CD4-positive, alpha-beta T cell treated with Interferon gamma for 1 hour (primary cell): ENCODE measurements at regions not wholly inside any gene's neighbourhood (a gene's known extent, or its start where the extent isn't known, plus 50 kb on each side); places are given as distances from the start of the nearest gene placed in this dataset.

ENCODE experiments used
- DNase-seq: peaks from one replicate; pipeline ENCODE4 v3.0.0-alpha.2; 2020

- DNase-seq: no peak
These were observed 337.4 kb upstream of the LYPLAL1 start for GRCh38 chr1:218836264-218836663.

DNA sequence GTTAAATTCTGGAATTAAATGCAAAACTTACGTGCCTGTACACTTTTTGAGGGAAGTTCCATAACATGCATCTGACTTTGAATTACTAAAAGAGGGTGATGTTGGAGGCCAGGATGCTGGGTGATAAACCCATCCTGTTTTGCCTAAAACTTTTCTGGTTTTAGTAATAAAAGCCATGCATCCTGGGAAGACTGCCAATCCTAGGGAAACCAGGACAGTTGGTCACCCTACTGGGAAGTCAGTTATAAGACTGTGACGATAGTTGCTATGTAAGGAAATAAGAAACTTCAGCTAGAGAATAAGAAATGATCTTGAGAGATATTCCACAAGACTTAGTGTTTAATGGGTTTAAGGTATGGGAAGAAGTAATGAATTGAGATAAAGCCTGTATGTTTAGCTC, 336.6 kb upstream of the LYPLAL1 start:
- DNase-seq: no peak

DNA sequence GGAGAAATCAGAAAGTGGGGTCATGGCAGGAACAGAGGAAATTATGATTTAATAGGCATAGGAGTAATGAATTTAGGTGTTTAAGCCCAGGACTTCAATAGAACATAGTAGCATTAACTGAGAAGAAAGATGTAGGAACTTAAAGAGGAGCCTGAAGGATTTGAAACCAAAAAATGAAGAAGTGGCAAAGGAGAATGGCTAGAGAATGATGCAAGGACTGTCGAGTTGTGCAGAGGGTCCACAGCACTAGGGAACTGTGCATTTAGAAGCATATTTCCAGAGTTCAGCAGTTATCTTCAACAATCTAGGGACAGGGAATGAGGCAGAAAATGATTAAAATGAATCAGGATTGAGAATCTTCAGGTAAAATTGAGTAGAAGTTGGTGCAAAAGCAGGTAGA, 328.1 kb upstream of the LYPLAL1 start:
- DNase-seq: no peak

DNA sequence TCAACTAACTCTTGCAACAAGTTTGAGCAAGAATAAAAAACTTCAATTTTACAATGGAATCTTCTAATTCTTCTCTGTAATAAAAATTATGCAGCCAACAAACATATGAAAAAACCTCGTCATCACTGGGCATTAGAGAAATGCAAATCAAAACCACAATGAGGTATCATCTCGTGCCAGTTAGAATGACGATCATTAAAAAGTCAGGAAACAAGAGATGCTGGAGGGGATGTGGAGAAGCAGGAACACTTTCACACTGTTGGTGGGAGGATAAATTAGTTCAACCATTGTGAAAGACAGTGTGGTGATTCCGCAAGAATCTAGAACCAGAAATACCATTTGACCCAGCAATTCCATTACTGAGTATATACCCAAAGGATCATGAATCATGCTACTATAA, 327.5 kb upstream of the LYPLAL1 start:
- DNase-seq: no peak

DNA sequence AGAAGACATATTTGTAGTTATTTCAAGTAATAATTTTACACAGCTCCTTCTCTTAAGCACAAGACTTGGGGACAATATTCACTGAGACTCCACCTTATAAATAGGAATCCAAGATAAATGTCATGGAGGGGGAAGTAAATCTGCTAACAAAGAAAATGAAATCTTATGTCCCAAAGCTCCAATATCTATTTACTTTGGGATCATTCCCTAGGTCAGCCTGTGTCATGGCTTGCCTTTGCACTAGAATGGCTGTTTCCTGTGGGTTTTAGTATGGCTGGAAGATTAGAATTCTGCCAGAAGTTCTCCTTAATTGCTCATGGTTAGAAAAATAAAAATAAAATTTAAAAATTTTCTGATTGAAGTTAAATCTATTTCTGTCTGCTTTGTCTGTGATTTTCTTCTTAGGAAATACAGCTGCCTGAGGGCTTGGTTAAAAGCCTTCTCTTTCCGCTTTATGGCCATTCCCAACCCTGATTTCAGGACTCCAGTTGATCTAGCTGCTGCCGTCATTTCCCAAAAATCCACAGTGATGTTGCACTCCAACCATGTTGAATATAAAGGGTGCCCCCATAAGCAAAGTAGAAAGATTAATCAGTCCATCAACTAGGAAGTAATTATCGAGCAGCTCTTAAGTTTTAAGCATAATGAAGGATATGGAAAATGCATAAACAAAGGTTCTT, 326.4 kb upstream of the LYPLAL1 start:
- DNase-seq: no peak

DNA sequence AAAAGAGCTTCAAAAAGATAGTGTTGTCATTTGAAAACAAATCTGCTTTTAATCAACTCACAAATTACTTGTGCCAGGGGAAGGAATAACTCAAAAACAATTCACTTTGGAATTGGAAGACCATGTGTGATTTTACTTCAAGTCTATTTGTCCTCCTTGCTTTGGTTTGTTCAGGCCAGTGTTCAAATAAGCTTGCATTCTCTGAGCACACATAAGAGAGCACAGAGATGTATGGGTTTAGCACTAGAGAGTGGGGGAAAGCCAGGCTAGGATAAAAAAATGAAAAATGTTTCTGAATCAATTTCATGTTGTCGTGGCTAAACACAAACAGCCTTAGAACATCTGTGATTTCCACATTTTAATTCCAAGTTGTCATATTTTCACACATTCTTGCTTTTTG, 325.7 kb upstream of the LYPLAL1 start:
- no peak for DNase-seq

GRCh38 chr1:218850367-218850766, 323.3 kb upstream of the LYPLAL1 start:
- no peak for DNase-seq

DNA sequence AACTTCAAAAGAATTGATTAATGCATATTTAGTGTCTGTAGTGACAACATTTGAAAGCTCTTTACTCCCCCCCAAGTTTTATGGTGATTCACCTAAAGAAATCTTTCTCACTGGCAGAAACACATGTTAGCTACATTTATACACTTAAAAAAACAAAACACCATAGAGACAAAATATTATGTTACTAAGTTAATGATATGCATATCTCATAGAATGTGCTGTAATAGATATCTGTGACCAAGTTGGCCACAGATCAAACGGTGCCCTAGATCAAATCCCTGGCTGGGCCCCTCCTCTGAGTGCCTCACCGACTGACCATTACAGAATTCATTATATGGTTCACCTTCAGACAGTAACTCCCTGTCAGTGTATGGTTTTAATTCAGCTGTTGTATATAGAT, 322.1 kb upstream of the LYPLAL1 start:
- DNase-seq: no peak

DNA sequence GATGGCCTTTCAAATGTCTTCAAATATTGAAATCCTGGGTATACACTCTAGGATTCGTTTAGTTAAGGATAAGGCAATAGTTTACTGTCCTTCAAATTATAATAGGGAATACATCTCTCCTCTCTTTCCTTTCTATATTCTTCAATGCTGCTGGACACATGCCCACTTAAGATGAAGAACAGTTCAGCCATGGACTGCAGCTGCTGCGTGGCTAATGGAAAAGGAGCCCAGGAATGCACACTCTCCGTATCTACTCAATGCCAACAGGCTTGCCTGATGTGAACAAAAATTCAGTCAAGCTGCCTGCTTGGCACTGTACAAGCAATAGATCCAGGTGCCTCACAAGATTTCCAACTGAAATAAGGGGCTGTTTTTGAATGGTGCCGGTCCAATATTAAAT, 321.2 kb upstream of the LYPLAL1 start:
- DNase-seq: no peak

DNA sequence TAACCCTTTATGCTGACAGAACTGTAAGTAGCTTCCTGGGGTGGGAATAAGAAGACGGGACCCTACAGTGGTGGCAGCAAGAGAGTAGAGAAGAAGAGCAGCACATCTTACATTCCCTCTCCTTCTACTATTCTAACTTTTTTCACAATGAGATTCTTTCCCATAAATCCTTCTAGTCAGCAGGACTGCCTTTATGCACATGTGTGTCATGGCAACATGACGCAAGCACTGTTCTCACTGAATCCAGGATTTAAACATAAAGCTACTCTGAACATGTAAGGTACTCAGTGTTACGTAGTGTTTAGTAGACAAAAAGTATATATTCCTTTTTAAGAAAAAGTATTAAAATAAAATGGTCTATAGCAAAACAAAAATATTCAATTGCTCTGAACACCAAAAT, 309.7 kb upstream of the LYPLAL1 start:
- no peak for DNase-seq

DNA sequence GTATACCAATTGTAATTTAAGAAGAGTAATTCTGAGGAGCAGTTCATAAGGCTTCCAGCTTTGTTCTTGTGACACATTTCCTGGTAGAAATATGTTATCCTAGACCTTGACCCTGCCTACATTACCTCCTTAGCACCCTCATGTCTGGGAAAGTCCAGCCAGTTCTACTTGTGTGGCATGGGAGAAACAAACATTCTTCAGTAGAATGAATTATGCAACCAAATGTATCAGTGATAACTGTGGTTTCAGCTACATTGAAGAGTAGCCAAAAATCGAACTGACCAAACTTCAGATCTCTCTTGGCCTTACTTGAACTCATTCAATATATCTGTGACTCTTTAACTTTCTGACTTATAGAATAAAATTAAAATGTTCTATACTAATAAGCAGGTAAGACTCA, 308.1 kb upstream of the LYPLAL1 start:
- DNase-seq: no peak

GRCh38 chr1:218866507-218866906, 307.2 kb upstream of the LYPLAL1 start:
- no peak for DNase-seq

GRCh38 chr1:218867066-218867465, 306.6 kb upstream of the LYPLAL1 start:
- no peak for DNase-seq

- no peak for DNase-seq
These were observed 305.6 kb upstream of the LYPLAL1 start for GRCh38 chr1:218867941-218868626.

DNA sequence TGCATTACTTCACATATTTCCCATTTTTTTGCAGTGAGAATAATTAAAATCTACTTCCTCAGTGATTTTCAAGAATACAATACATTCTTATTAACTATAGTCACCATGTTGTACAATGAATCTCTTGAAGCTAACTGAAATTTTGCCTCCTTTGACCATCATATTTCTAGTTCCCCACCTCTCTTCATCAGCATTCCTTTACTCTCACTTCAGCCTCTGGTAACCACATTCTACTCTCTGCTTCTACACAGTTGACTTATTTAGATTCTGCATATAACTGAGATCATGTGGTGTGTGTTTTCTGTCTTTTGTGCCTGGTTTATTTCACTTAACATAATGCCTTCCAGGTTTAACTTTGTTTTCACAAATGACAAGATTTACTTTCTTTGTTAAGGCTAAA, 304.4 kb upstream of the LYPLAL1 start:
- DNase-seq: no peak

- DNase-seq: no peak
These were observed 301.7 kb upstream of the LYPLAL1 start for GRCh38 chr1:218872026-218872425.

DNA sequence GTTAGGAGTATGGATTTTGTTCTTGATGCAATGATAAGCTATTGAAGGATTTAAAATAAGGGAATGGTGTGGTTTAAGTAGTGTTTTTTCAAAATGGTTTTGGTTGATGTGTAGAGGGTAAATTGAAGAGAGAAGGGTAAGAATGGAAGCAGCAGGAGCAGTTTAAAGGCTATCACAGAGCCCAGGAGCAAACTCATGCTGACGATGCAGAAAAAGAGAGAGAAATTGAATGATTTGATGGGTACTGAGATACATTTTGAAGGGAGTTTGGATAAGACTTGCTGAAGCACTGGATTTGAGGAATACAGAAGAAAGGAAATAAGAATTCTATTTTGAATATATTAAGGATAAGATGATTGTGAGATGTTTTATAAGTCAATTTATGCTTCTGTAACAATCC, 300.8 kb upstream of the LYPLAL1 start:
- no peak for DNase-seq

DNA sequence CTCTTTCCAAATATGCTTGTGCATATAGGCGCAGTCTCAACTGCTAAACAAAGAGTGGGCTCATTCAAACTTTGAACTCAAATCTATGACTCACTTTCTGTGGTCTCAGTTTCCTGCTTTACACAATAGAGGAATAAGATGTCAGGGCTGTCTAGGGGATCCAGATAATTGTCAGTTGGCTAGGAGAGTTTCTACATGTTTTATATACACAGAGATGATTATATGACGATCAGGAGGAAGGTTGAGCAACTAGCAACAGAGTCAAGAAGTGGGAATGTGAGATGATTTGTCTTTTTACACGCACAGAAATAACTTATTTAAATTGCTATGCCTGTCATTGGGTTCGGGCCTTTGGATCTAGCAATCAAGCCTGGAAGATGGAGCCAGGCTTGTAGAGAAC, 299.4 kb upstream of the LYPLAL1 start:
- no peak for DNase-seq

- DNase-seq: no peak
These were observed 298.8 kb upstream of the LYPLAL1 start for GRCh38 chr1:218874801-218875400.

DNA sequence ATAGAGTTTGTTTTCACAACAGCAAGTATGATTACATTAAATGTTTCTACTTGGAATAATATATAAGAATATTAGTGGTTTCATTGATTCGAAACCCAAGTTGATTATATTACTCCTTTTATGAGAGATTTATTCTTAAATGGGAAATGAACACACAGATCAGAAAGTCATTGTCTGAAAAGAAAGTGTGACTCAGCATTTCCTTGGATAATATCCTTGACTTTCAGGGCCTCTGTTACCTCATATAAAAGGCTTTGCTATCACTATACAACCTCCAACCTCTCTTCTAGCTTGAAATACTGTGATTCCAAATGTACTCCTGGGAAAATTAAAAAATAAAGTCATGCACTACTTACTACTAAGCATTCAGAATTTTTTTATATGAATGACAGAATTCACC, 295.3 kb upstream of the LYPLAL1 start:
- DNase-seq: no peak

GRCh38 chr1:218880484-218881060, 293.1 kb upstream of the LYPLAL1 start:
- DNase-seq: no peak

- no peak for DNase-seq
These were observed 291.2 kb upstream of the LYPLAL1 start for GRCh38 chr1:218882454-218882853.

DNA sequence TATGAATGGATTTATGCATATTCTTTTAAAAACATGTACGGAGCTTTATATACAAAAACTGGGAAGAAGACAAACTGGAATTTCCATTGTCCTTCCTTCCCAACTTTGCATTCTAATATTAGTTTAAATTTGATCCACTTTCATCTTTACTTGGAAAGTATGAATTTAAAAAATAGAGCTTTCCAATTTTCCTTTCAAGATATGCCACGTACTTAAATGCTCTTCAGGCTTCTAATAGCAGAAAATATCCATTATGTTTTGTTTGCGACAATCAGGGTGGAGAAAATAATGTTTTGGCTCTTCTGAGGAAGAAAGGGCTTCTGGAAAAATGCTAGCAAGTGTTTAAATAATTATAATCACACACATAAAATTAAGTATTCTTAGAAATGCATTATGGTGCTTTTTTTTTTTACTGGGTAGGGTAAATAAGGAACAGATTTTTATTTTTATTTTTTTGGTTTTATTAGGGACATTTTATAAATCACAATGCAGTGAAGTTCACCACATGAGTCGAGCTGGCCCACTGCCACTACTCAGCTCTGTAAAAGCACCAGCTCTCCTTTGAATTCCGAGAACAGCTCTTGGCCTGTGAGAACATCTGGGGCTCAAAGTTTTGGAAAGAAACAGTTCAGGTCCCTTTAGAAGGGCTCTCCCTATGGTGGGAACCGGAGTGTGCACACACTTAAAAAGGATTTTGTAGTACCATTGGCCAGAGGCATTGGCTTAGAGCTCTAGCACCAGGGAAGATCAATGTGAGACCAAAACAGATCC, 287.4 kb upstream of the LYPLAL1 start:
- no peak for DNase-seq
